Suppressor macrophage treated with lipopolysaccharide for 1 hour (primary cell): ENCODE measurements at regions not wholly inside any gene's neighbourhood (a gene's known extent, or its start where the extent isn't known, plus 50 kb on each side); places are given as distances from the start of the nearest gene placed in this dataset.
"Not testable (repeated sequence)": the region's sequence is repeated elsewhere in the genome, so short reads cannot be mapped to it uniquely, and the experiment has no call there.

Experiments used
- DNase-seq, 3 donors: peaks; one replicate each; pipeline ENCODE4 v3.0.0-alpha.2; 2020 to 2022

GRCh38 chr2:238521870-238522269 lies 95.1 kb downstream of the ASB1 start:
- DNase-seq: no peak

DNA sequence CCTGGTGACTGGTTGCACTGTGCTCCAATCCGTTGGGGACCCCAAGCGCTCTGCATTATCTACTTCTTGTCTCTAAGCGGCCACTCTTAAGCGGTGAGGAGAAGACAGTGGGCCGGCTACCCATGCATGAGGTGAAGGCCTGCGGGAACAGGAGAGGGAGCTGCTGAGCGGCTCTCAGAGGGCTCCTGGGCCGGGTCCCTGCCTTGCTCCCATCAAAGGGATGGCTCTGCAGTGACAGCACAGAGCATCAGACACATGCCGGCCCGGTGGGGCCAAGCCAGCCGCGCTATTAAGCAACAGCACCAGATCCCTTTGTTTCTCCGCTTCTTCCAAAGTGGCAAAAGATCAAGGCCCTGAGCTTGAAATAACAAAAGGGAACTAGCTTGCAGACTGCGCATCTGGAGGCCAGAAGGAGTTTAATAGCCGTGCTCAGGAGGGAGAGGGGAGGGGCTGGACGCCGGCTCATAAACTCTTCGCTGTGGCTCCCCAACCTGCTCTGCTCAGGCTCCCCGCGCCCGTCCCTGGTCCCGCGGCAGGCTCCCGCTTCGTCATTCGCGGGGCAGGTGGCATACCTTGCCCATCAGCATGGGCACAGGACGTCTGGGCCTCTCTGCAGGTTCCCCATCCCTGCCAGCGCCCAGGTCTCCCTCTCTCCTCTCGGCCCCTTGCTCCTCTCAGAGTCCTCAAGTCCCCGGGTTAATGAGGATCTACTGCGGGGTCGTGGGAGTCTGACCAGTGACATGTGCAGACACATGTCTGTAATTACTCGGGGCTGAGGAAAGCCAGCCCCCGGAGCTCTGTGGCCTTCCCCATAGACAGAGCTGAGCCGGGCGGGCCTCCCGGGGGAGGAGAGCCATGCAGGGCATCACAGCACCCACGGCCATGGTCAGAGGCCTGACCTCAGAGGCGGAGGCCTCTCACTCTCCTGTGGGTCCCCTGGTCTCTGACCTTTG lies 96.7 kb downstream of the ASB1 start:
- no peak for DNase-seq

GRCh38 chr2:238524426-238524983 lies 97.8 kb downstream of the ASB1 start:
- DNase-seq: no peak

DNA sequence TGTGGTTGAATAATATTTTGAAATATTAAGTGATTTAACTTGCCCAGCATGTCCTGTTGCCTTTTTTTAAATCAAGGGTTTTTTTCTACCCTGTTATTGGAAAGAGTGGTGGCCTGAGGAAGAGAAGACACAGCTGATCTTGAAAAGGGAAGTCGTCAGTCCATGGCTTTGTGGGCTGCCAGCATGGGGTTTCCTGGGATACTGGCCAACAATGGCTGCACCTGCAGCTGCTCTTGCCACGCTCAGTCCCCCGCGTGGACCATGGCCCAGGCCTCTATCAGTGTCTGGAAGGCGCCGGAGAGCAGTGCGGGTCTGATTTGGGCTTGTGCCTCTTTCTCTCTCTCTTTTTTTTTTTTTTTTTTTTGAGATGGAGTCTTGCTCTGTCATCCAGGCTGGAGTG lies 99.3 kb downstream of the ASB1 start:
- DNase-seq: peak in 1 of 3 donors; percentile 18

GRCh38 chr2:238527565-238527964 lies 100.8 kb downstream of the ASB1 start:
- no peak for DNase-seq

DNA sequence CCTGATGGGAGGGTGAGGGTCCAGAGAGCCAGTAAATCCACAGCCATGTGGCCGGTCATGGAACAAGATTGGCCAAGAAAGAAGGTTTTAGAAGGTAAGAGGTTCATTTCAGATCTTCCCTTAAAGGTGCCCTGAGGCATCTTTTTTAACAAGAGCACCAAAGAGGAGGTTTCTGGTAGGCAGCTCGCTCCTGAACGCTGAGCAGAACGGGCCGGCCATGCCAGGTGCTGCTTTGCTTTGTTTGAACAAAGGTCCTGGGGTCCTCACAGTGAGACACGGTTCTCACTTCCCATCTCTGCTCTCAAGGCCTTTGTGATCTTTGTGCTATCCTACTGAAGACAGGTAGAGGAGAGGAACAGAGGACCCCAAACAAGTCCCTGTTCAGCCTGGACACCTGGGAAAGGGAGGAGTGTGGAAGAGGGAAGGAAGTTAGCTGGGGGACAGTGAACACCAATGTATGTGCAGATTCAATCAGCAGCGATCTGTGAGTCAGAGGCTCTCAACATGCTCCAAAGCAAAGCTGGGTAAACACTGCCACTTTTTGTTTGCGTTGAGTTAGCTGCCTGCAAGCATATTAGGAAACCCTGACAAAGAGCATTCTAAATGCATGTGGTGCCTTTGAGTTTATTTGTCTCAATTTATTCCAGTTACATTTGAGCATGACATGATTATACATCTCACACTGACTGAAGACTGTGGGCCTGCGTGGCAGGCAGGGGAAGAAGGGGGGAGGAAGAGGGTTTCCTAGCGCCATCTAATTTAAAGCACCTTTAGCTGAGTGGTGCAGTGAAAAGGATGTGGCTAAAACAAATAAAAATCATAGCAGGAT lies 102.4 kb downstream of the ASB1 start:
- no peak for DNase-seq

DNA sequence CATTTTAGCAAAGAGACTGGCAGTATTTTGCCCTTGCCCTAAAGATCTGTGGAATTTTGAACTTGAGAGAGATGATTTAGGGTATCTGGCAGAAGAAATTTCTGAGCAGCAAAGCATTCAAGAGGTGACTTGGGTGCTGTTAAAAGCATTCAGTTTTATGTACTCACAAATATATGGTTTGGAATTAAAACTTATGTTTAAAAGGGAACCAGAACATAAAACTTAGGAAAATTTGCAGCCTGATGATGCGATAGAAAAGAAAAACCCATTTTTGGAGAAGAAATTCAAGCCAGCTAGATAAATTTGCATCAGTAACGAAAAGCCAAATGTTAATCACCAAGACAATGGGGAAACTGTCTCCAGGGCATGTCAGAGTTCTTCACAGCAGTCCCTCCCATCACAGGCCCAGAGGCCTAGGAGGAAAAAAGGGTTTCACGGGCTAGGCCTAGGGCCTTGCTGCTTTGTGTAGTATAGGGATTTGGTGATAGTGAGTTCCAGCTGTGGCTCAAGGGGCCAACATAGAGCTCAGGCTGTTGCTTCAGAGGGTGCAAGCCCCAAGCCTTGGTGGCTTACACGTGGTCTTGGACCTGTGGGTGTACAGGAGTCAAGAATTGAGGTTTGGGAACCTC lies 104.4 kb downstream of the ASB1 start:
- not testable (repeated sequence) for DNase-seq

GRCh38 chr2:238543732-238544131 lies 117.0 kb downstream of the ASB1 start:
- DNase-seq: not testable (repeated sequence)

GRCh38 chr2:238548902-238549462 lies 122.3 kb downstream of the ASB1 start:
- no peak for DNase-seq

GRCh38 chr2:238549866-238550265 lies 123.1 kb downstream of the ASB1 start:
- DNase-seq: no peak

DNA sequence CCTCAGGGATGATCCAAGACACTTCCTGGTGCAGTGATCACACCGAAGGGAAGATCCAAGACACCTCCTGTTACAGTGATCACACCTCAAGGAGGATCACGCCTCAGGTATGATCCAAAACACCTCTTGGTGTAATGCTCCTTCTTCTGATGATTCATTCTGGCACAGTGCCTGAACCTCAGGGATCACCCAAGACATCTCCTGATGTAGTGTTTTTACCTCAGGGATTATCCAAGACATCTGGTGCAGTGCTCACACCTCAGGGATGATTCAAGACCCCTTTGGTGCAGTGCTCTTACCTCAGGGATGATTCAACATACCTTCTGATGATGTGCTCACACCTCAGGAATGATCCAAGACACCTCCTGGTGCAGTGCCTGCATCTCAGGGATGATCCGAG lies 124.4 kb downstream of the ASB1 start:
- no peak for DNase-seq

DNA sequence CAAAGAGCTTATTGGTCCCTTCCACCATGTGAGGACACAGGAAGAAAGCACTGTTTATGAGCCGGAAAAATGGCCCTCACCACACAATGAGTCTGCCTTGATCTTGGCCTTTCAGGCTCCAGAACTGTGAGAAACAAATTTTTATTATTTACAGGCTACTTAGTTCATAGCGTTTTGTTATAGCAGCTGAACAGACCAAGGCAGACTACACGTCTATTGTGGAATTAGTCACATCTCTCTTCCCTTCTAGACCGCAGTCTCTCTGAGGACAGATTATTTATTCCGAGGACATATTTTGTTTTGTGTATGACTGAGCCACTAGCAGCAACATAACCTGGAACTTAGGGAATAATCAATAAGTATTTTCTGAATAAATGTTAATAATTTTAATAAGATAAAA lies 125.5 kb downstream of the ASB1 start:
- DNase-seq: no peak

DNA sequence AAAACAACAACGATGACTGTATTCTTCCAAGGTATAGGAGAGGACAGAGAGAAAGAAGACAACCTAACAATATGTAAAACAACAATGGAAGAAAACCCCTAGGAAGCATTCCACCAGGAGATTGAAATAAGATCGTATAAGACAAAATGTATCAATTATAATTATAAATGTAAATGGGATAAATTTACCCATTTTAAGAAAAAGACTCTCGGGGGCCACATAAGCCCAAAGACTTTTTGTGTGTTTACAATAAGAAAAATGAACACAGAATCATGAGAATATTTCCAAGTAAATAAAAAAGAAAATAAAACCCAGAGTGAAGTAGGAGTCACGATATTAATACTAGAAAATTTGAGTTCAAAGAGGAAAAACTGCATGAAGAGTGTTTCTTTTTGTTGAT lies 126.4 kb downstream of the ASB1 start:
- DNase-seq: no peak

DNA sequence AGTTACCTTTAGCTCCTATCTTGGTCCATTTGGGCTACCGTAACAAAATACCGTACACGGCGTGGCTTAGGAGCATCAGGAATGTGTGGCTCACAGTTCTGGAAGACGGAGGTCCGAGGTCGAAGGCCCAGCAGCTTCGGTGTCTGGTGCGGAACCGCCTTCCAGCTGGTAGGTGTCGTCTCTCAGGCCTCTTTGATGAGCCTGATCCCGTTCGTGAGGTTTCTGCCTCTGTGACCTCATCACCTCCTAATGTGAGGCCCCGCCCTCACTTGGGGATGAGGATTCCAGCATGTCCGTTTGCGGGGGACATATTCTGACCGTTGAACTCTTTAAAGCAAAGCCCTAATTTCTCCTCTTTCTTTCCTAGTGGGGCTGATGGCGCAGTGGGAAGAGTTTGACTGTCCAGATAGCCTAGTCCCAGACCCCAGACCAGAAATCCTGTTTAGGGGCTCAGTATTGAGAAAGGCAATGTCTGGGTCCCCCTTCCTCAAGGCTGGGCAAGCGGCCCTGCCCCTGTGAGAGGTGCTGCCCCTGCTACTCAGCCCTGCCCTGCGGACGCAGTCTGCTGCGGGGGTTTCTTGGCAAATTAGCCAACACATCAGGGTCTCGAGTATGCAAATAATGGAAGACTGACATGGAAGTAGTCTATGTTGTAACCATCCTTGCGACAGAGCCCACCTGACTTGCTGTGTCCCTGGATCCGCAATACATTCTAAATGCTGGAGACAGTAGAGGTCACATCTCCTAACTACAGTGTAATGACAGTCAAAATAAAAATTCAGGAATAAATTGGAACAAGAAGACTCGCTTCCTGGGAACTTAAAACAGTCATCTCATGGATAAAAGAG lies 128.0 kb downstream of the ASB1 start:
- peak; percentile 34 to 44 (median 43) for DNase-seq

GRCh38 chr2:238555786-238556542 lies 129.2 kb downstream of the ASB1 start:
- DNase-seq: no peak

DNA sequence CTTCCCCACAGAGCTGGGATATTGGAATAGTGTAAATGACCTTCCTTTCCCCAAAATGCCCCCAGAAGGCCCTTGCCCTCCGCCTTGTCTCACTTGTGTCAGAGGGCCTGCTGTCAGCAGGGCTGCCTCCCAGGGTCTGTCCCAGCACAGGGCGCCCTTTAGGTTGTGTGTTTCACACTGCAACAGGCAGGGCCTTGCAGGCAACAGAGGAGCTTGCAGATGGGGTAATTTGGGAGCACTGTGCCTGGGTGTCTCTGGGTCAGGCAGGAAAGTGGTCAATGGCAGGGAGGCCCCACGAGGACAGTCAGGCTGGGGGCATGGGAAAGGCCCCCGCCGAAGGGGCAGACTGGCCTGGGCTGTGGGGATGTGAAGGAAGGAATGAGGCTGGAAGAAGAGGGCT lies 130.7 kb downstream of the ASB1 start:
- DNase-seq: no peak

DNA sequence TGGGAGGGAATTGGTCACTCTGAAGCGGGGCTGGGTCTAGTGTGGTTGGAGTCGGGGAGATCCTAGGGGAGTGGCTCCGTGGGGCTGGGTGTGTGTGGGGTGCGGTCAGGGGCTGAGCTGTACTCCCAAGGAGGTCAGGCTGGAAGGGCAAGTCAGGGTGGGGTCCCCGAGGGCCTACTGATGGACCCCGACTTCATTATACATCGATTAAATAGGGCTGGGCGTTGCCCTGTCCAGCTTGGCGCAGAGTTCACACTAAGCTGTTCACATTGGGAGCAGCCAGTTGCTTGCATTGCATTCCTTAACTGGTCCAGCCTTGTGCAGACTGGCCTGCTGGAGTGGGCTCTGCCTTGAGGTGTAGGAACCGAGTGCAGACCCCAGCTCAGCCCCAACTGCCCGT lies 131.2 kb downstream of the ASB1 start:
- no peak for DNase-seq

- no peak for DNase-seq
These were observed 131.9 kb downstream of the ASB1 start for GRCh38 chr2:238558456-238559099.

- no peak for DNase-seq
These were observed 133.5 kb downstream of the ASB1 start for GRCh38 chr2:238560234-238560633.

DNA sequence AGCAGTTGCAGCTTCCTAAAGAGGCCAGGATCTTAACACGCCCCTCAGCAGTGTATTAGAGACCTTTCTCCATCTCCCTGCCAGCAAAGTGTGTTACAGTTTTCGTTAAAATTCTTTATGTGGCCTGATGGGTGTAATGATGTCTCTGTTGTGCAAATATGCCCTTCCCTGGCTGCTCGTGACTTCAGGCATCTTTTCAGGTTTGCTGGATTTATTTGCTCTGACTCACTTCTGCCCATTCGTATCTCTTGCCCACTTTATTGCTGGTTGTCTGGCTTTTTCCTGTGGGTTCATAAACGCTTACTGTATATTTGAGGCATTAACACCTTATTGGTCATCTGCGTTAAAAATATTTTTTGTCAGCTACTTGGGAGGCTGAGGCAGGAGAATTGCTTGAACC lies 134.5 kb downstream of the ASB1 start:
- no peak for DNase-seq
